A549 (cell line): ENCODE measurements at regions not wholly inside any gene's neighbourhood (a gene's known extent, or its start where the extent isn't known, plus 50 kb on each side); places are given as distances from the start of the nearest gene placed in this dataset.

ENCODE experiments used
- BHLHE40 ChIP-seq: IDR thresholded peaks from 2 replicates; pipeline ENCODE4 v1.6.1; 2012; ENCODE audit warnings: low read depth, low read length, inconsistent platforms
- HDAC2 ChIP-seq: fragments of 200-600 bp; sonication (generic); IDR thresholded peaks from 2 replicates; pipeline ENCODE4 v1.6.1; 2016
- TF ChIP-seq, protein P1 (sequence below): fragments of >200 bp; sonication (Bioruptor Twin); formaldehyde crosslinking; IDR thresholded peaks from 3 replicates; pipeline ENCODE4 v1.5.1; 2016

DNA sequence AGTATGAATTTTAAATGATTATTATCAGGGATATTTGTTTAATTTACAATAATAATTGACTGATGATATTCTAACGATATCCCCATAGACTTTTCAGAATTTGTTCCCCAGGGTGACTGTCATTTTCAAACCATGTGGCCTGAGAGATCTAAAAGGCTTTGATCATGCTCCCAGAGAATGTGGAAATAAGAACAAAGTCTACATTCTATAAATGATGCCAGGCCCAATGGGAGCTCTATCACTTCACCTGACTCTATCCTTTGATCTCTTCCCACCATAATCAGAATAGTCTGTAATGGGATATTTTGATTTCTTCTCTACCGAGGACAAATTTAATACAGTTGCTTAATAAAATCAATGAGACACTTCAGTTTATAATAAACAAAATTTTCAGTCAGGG, 483.4 kb upstream of the IRAK1BP1 start:
- TF ChIP-seq, protein P1, sequence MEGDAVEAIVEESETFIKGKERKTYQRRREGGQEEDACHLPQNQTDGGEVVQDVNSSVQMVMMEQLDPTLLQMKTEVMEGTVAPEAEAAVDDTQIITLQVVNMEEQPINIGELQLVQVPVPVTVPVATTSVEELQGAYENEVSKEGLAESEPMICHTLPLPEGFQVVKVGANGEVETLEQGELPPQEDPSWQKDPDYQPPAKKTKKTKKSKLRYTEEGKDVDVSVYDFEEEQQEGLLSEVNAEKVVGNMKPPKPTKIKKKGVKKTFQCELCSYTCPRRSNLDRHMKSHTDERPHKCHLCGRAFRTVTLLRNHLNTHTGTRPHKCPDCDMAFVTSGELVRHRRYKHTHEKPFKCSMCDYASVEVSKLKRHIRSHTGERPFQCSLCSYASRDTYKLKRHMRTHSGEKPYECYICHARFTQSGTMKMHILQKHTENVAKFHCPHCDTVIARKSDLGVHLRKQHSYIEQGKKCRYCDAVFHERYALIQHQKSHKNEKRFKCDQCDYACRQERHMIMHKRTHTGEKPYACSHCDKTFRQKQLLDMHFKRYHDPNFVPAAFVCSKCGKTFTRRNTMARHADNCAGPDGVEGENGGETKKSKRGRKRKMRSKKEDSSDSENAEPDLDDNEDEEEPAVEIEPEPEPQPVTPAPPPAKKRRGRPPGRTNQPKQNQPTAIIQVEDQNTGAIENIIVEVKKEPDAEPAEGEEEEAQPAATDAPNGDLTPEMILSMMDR, result no peak
- TF ChIP-seq BHLHE40 (no peak), HDAC2 (no peak)
